Lower leg skin (tissue), 3 donors: ENCODE measurements at regions not wholly inside any gene's neighbourhood (a gene's known extent, or its start where the extent isn't known, plus 50 kb on each side); places are given as distances from the start of the nearest gene placed in this dataset.

ENCODE experiments used
- POLR2A ChIP-seq, 2 donors: fragments of 450-650 bp; IDR thresholded peaks; one replicate each; pipeline ENCODE4 v1.6.1; 2016 to 2017; ENCODE audit warnings: antibody characterized with exemption in 2 of 2, mild to moderate bottlenecking in 1 of 2, moderate library complexity in 1 of 2
- TF ChIP-seq, protein P1 (sequence below), 3 donors: fragments of 450-650 bp; IDR thresholded peaks; one replicate each; pipeline ENCODE4 v1.5.1; 2016; ENCODE audit warnings: antibody characterized with exemption in 3 of 3, mild to moderate bottlenecking in 3 of 3, moderate library complexity in 2 of 3

DNA sequence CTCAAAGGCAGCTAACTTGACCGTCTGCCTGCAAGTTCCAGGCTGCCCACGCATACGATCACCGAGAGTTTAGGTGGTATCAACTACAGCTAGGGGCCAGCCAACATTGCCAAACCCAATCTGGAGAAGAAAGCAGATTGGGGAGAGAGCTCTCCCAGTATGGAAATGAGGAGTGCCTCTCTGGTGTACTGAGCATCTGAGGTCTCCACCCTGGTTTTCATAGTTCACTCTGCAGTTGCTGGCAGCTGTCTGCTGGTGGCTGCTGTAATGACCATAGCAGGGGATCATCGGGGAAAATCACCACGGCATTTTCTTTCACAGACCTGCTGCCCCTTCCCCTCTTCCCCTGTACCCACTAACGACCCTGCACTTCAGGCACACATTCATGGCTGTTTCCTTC is 201.7 kb downstream of the NUFIP1 start:
- no peak for TF ChIP-seq POLR2A (IDR thresholded peaks at IDR 0.05)
- TF ChIP-seq, protein P1, sequence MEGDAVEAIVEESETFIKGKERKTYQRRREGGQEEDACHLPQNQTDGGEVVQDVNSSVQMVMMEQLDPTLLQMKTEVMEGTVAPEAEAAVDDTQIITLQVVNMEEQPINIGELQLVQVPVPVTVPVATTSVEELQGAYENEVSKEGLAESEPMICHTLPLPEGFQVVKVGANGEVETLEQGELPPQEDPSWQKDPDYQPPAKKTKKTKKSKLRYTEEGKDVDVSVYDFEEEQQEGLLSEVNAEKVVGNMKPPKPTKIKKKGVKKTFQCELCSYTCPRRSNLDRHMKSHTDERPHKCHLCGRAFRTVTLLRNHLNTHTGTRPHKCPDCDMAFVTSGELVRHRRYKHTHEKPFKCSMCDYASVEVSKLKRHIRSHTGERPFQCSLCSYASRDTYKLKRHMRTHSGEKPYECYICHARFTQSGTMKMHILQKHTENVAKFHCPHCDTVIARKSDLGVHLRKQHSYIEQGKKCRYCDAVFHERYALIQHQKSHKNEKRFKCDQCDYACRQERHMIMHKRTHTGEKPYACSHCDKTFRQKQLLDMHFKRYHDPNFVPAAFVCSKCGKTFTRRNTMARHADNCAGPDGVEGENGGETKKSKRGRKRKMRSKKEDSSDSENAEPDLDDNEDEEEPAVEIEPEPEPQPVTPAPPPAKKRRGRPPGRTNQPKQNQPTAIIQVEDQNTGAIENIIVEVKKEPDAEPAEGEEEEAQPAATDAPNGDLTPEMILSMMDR (IDR thresholded peaks at IDR 0.05) = no peak
